NB4 (cell line): ENCODE measurements at regions not wholly inside any gene's neighbourhood (a gene's known extent, or its start where the extent isn't known, plus 50 kb on each side); places are given as distances from the start of the nearest gene placed in this dataset.

Experiments
- DNase-seq: peaks from one replicate; pipeline ENCODE4 v3.0.0; 2010; ENCODE audit warnings: low read depth
- H3K4me3 ChIP-seq: one replicate; pipeline ENCODE4 v1.5.1; 2011; ENCODE audit warnings: mild to moderate bottlenecking, low read depth, low read length, moderate library complexity
- CTCF ChIP-seq: IDR thresholded peaks from one replicate; pipeline ENCODE4 v1.5.1; 2012; ENCODE audit warnings: low read depth, low read length
- MAX ChIP-seq: IDR thresholded peaks from 2 replicates; pipeline ENCODE4 v1.6.1; 2011; ENCODE audit warnings: low read depth, low read length
- MYC ChIP-seq: IDR thresholded peaks from 2 replicates; pipeline ENCODE4 v1.6.1; 2011; ENCODE audit warnings: low read depth, low read length
- POLR2A ChIP-seq: IDR thresholded peaks from 2 replicates; pipeline ENCODE4 v1.6.1; 2011; ENCODE audit warnings: mild to moderate bottlenecking; ENCODE audit not compliant: insufficient read length; ENCODE audit errors: extremely low read depth

GRCh38 chr2:236776206-236776605 lies 206.6 kb downstream of the ACKR3 start:
- no peak for TF ChIP-seq MYC
- no peak for DNase-seq
- H3K4me3 ChIP-seq = no peak overlapping the region

- DNase-seq = no peak
- no peak for TF ChIP-seq POLR2A
- TF ChIP-seq MAX = no peak
- no peak for TF ChIP-seq CTCF
- TF ChIP-seq MYC = no peak
- H3K4me3 ChIP-seq = no peak overlapping the region
Measured at GRCh38 chr2:236776695-236777251, 207.1 kb downstream of the ACKR3 start.

GRCh38 chr2:236777408-236777807 lies 207.8 kb downstream of the ACKR3 start:
- TF ChIP-seq MYC (no peak), MAX (no peak), POLR2A (no peak), CTCF (no peak)
- no peak for DNase-seq

GRCh38 chr2:236781933-236782816 lies 212.6 kb downstream of the ACKR3 start:
- no peak for TF ChIP-seq POLR2A
- no peak for TF ChIP-seq MAX
- TF ChIP-seq MYC = no peak
- no peak for TF ChIP-seq CTCF

More at GRCh38 chr2:236777408-236777807, 207.8 kb downstream of the ACKR3 start:
- no peak overlapping the region for H3K4me3 ChIP-seq

GRCh38 chr2:236782938-236783337 lies 213.3 kb downstream of the ACKR3 start:
- TF ChIP-seq POLR2A = no peak
- TF ChIP-seq CTCF = no peak
- TF ChIP-seq MAX = no peak
- DNase-seq = no peak
- H3K4me3 ChIP-seq = no peak overlapping the region

More at GRCh38 chr2:236781933-236782816, 212.6 kb downstream of the ACKR3 start:
- DNase-seq = no peak
- H3K4me3 ChIP-seq = no peak overlapping the region

- H3K4me3 ChIP-seq = no peak overlapping the region
- no peak for DNase-seq
- TF ChIP-seq POLR2A = no peak
- no peak for TF ChIP-seq MAX
- TF ChIP-seq MYC = no peak
- no peak for TF ChIP-seq CTCF
Measured at GRCh38 chr2:236783417-236784020, 213.9 kb downstream of the ACKR3 start.
